GM18870 (cell line): ENCODE measurements at regions not wholly inside any gene's neighbourhood (a gene's known extent, or its start where the extent isn't known, plus 50 kb on each side); places are given as distances from the start of the nearest gene placed in this dataset.

Experiments used
- ATAC-seq: cut with Tn5 transposase; IDR thresholded peaks from one replicate; pipeline ENCODE4 v1.9.1; 2021; ENCODE audit warnings: moderate library complexity; ENCODE audit not compliant: unreplicated experiment

- ATAC-seq, result no peak
Measured at GRCh38 chr22:34879001-34879400, 187.0 kb upstream of the ISX start.

- ATAC-seq, result no peak
Measured at GRCh38 chr22:34880662-34881061, 185.3 kb upstream of the ISX start.

- no peak for ATAC-seq
Measured at GRCh38 chr22:34881453-34881852, 184.5 kb upstream of the ISX start.

GRCh38 chr22:34885852-34886251 lies 180.1 kb upstream of the ISX start:
- no peak for ATAC-seq

GRCh38 chr22:34886391-34886790 lies 179.6 kb upstream of the ISX start:
- ATAC-seq, result no peak

GRCh38 chr22:34886812-34887211 lies 179.1 kb upstream of the ISX start:
- no peak for ATAC-seq

GRCh38 chr22:34897126-34897525 lies 168.8 kb upstream of the ISX start:
- no peak for ATAC-seq

- ATAC-seq, result no peak
Measured at GRCh38 chr22:34902335-34902734, 163.6 kb upstream of the ISX start.

- no peak for ATAC-seq
Measured at GRCh38 chr22:34903416-34903815, 162.5 kb upstream of the ISX start.

- ATAC-seq, result no peak
Measured at GRCh38 chr22:34904486-34904885, 161.5 kb upstream of the ISX start.

GRCh38 chr22:34913826-34914225 lies 152.1 kb upstream of the ISX start:
- no peak for ATAC-seq

- no peak for ATAC-seq
Measured at GRCh38 chr22:34914846-34915245, 151.1 kb upstream of the ISX start.

GRCh38 chr22:34917239-34917638 lies 148.7 kb upstream of the ISX start:
- no peak for ATAC-seq

- no peak for ATAC-seq
Measured at GRCh38 chr22:34931026-34931425, 134.9 kb upstream of the ISX start.

- ATAC-seq, result no peak
Measured at GRCh38 chr22:34934261-34934660, 131.7 kb upstream of the ISX start.

GRCh38 chr22:34943830-34944229 lies 122.1 kb upstream of the ISX start:
- no peak for ATAC-seq

- ATAC-seq, result no peak
Measured at GRCh38 chr22:34946339-34946985, 119.5 kb upstream of the ISX start.

- no peak for ATAC-seq
Measured at GRCh38 chr22:34950489-34950888, 115.5 kb upstream of the ISX start.

- ATAC-seq, result no peak
Measured at GRCh38 chr22:34951212-34951611, 114.7 kb upstream of the ISX start.

- ATAC-seq, result no peak
Measured at GRCh38 chr22:34960005-34960404, 106.0 kb upstream of the ISX start.

- ATAC-seq, result no peak
Measured at GRCh38 chr22:34966980-34967565, 98.9 kb upstream of the ISX start.

GRCh38 chr22:34969001-34969790 lies 96.8 kb upstream of the ISX start:
- ATAC-seq, result no peak
